ENCODE measurements at regions not wholly inside any gene's neighbourhood (a gene's known extent, or its start where the extent isn't known, plus 50 kb on each side); places are given as distances from the start of the nearest gene placed in this dataset.

DNA sequence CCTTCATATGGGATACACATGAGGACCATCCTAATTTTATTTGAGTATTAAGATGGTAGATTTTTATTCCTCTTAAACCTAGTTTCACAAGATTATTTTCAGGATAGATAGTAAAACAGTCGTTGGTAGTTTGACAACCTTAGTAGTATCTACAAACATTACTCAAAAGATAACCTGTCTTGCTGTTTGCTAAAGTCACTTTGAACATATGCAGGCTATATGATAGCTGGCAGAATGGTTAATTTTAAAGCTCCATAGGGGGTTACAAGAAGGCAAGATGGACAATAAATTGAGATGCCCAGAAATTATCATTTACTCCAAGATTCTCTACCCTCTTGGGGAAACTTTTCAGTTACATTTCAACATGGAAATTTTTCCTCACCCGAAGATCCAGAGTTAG is 525.7 kb downstream of the SOX5 start:
- POLR2A ChIA-PET = no interaction called here
- Mint-ChIP-seq H3K36me3 (no peaks in the 10 kb centered on the region), H3K27me3 (no peaks in the 10 kb centered on the region), H3K4me1 (no peaks in the 10 kb centered on the region), H3K4me3 (no peak overlapping the region), H3K27ac (no peak overlapping the region), H3K9me3 (peaks cover 0 to 23% (median 5%) of the 10 kb centered on the region in 9 donors)
- no peak for DNase-seq
- ATAC-seq = no peak

DNA sequence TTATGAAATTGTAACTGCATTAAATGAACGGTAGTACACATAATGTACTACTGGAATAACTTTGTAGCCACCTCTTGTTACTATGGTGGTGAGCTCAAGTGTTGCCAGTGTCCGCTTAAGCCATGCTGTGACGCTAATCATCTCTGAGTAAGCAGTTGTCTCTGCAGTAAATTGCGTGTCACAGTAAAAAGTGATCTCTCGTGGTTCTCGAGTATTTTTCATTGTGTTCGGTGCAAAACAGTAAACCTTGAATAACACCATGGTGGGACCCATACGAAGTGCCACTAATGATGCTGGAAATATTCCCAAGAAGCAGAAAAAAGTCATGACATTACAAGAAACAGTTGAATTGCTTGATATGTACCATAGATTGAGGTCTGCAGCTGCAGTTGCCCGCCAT is 524.8 kb downstream of the SOX5 start:
- Mint-ChIP-seq H3K4me1 (no peaks in the 10 kb centered on the region), H3K27ac (no peak overlapping the region), H3K36me3 (no peaks in the 10 kb centered on the region), H3K4me3 (no peak overlapping the region), H3K27me3 (no peaks in the 10 kb centered on the region), H3K9me3 (peaks cover 0 to 22% (median 3%) of the 10 kb centered on the region in 9 donors)
- DNase-seq (no peak), ATAC-seq (no peak)
- POLR2A ChIA-PET = no interaction called here

DNA sequence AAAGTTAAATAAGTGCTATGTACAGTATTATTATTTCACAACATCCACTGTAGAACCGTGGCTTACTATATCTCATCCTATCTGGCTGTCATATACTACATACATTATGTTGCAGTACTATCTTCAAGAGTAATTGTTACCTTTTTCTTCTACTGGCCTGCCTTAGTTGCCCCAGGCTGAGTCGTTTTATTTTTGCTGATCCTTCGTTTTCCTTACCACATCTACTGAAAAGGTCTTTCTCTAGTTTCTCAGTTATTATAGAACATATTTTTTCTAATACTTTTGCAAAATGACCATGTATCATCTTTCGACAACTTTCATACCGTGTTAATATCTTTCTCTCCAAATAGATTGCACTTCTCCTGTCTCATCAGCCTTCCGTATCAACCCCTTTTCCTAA is 523.1 kb downstream of the SOX5 start:
- POLR2A ChIA-PET = no interaction called here
- ATAC-seq = no peak
- DNase-seq = no peak
- no peak overlapping the region for H3K27ac Mint-ChIP-seq
- H3K4me3 Mint-ChIP-seq = no peak overlapping the region
- peaks cover 0 to 22% (median 3%) of the 10 kb centered on the region in 9 donors for H3K9me3 Mint-ChIP-seq
- H3K36me3 Mint-ChIP-seq = no peaks in the 10 kb centered on the region
- no peaks in the 10 kb centered on the region for H3K27me3 Mint-ChIP-seq
- no peaks in the 10 kb centered on the region for H3K4me1 Mint-ChIP-seq

DNA sequence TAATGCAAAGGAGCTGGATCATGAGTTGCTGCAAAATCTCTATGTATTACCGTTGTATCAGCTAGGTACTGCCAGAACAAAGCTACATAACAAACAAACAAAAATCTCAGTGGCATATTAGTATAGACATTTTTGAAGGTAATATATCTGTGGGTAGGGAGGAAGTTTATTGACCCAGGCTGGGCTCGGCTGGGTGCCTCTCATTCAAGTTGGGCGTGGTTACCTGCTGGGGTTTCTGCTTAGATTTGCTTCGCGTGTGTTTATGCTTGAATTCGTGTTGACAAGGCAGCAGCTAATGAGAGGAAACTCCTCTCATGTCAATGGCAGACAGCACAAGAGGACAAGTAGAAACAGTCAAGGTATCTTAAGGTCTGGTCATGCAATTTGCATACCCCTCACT is 520.7 kb downstream of the SOX5 start:
- POLR2A ChIA-PET = no interaction called here
- Mint-ChIP-seq H3K4me1 (no peaks in the 10 kb centered on the region), H3K4me3 (no peak overlapping the region), H3K27me3 (no peaks in the 10 kb centered on the region), H3K27ac (no peak overlapping the region), H3K9me3 (peaks cover 0 to 21% (median 4%) of the 10 kb centered on the region in 9 donors), H3K36me3 (no peaks in the 10 kb centered on the region)
- ATAC-seq (no peak), DNase-seq (no peak)

DNA sequence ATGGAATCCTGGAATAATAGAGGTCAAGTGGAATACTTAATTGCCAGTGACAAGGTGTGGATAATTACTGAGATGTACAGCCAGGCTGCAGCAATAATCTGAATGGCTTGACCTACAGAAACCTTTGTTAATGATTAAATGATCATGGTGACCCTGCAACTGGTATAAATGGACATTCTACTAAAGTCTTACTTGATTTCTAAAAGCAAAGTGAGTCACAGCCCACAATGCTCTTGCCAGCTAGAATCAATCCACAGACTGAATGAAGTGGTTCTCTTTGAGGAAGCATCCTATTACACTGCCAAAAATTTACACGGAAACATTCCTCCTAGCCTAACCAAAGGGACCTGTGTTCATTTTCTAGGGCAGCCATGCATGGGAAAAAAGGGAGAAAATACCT is 518.5 kb downstream of the SOX5 start:
- Mint-ChIP-seq H3K4me1 (no peaks in the 10 kb centered on the region), H3K4me3 (no peak overlapping the region), H3K27me3 (no peaks in the 10 kb centered on the region), H3K36me3 (peaks cover 0 to 5% (median 0%) of the 10 kb centered on the region in 3 donors), H3K27ac (no peak overlapping the region), H3K9me3 (peaks cover 0 to 28% (median 2%) of the 10 kb centered on the region in 9 donors)
- ATAC-seq = no peak
- no peak for DNase-seq
- POLR2A ChIA-PET = no interaction called here

DNA sequence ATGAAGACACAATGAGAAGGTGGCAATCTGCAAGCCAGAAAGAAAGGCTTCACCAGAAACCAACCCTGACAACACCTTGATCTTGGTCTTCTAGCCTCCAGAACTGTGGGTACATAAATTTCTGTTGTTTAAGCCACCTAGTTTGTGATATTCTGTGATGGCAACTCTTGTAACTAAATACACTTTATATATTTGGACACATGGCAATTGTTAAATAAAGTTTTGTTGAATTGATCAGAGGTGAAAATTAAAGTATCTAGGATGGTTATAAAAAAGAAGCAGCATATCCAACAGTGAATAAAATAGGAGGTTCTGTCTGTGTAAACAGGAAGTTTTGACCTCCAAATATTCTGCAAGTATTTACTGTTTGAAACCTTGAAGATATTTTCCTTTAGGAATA is 516.3 kb downstream of the SOX5 start:
- H3K9me3 Mint-ChIP-seq = peaks cover 0 to 24% (median 6%) of the 10 kb centered on the region in 9 donors

DNA sequence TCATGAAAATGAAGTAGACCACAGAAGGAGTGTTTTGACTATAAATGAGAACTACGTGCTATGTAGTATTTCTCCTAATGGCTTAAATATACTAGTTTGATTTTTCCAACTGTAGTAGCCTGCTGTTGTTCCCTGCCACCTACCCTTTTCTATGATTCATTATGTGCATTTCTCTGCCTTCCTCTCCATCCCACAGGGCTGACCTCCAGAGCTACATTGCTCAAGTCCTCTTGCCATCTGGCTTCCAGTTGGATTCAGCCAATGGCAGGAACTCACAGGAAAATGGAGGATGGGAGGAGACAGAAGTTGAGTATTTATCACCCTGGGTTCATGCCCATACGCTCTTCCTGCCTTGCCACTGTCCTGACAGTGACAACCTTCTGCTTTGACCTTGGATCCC is 515.3 kb downstream of the SOX5 start:
- no peaks in the 10 kb centered on the region for H3K27me3 Mint-ChIP-seq

More for the DNA sequence above, 516.3 kb downstream of the SOX5 start:
- Mint-ChIP-seq H3K27ac (no peak overlapping the region), H3K4me1 (no peaks in the 10 kb centered on the region), H3K4me3 (no peak overlapping the region), H3K36me3 (peaks cover 0 to 8% (median 0%) of the 10 kb centered on the region in 3 donors), H3K27me3 (no peaks in the 10 kb centered on the region)
- POLR2A ChIA-PET = no interaction called here
- DNase-seq (no peak), ATAC-seq (no peak)

DNA sequence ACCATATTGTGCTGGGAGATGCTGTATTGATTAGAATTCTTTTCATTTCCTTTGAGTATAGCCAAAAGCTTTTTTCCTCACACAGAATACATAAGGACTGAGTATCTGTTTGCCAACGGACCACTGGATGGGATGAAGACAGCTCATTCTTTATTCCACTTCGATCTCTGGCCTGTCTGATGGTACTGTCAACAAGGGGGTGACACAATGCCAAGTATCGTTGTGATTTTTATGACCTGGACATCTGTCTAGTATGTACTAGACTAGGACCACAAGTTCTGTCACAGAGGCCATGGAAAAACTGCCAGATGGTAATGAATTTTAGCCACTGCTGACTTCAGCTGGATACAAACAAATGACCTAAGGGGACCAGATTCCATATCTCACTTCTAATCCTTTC is 502.7 kb downstream of the SOX5 start:
- Mint-ChIP-seq H3K4me1 (no peaks in the 10 kb centered on the region), H3K9me3 (peaks cover 0 to 13% (median 3%) of the 10 kb centered on the region in 9 donors), H3K4me3 (no peak overlapping the region), H3K27me3 (no peaks in the 10 kb centered on the region), H3K36me3 (no peaks in the 10 kb centered on the region), H3K27ac (no peak overlapping the region)
- POLR2A ChIA-PET = no interaction called here
- DNase-seq (no peak), ATAC-seq (no peak)

More for the DNA sequence above, 515.3 kb downstream of the SOX5 start:
- Mint-ChIP-seq H3K4me3 (no peak overlapping the region), H3K4me1 (no peaks in the 10 kb centered on the region), H3K9me3 (peaks cover 3 to 30% (median 10%) of the 10 kb centered on the region in 9 donors), H3K36me3 (peaks cover 0 to 8% (median 0%) of the 10 kb centered on the region in 3 donors), H3K27ac (peak overlapping the region in 1 of 10 donors; percentile 2)
- no peak for ATAC-seq
- DNase-seq = no peak
- POLR2A ChIA-PET = no interaction called here

DNA sequence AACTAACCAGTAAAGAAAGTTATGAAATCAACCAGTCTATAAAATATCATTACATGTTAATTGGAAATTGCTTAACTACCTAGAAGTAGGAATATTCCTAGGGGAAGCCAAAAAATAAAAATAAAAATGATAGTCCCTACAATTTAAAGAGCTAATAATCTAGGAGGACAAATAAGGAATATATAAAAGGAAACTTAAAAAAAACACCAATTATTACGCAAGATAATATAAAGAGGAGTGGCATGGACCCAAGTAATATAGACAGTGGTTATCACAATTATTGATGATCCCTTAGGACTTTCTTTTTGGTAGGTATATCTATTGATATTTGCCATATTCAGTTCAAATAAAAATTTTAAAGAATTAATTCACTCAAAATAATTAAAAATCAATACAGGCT is 498.7 kb downstream of the SOX5 start:
- Mint-ChIP-seq H3K36me3 (no peaks in the 10 kb centered on the region), H3K4me1 (no peaks in the 10 kb centered on the region), H3K9me3 (peaks cover 0 to 23% (median 4%) of the 10 kb centered on the region in 9 donors), H3K4me3 (no peak overlapping the region), H3K27ac (no peak overlapping the region), H3K27me3 (no peaks in the 10 kb centered on the region)
- no peak for ATAC-seq
- DNase-seq = no peak
- POLR2A ChIA-PET = no interaction called here

DNA sequence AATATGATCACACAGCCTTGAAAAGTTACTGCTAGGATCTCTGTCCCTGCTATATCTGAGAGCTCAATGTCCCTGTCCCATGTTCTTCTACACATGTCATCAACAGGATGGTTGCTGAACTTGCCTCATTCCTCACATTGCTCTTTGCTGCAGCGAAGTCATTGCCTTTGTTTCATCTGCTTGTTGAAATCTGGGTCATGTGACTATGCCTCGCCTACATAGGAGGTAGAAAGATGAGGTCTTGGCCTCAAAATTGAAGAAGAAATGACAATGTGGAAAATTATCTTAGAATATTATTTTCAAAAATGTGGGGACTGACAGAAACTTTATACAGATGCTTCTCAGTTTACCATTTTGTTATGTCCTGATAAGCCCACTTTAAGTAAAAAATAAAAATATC is 494.2 kb downstream of the SOX5 start:
- ATAC-seq (no peak), DNase-seq (no peak)
- no peak overlapping the region for H3K4me3 Mint-ChIP-seq
- H3K27me3 Mint-ChIP-seq = no peaks in the 10 kb centered on the region
- H3K27ac Mint-ChIP-seq = no peak overlapping the region
- no peaks in the 10 kb centered on the region for H3K4me1 Mint-ChIP-seq
- peaks cover 0 to 23% (median 8%) of the 10 kb centered on the region in 9 donors for H3K9me3 Mint-ChIP-seq
- no peaks in the 10 kb centered on the region for H3K36me3 Mint-ChIP-seq
- POLR2A ChIA-PET = no interaction called here

DNA sequence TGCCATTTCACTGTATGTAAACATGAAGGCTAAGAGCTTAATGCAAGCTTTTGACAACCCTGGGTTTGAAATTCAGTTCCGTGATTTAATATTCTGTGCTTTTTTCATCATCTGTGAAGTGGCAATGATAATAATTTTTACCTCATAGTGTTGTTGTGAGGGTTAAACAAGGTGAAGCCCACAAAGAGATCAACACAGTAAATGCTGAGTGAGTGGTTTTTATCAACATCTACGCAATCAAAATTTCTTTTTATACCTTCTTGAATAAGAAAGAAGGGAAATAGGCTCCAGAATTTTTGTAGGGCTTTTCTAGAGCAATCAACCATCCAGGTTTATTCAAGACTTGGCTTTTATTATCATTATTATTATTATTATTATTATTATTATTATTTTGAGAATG is 490.8 kb downstream of the SOX5 start:
- H3K27me3 Mint-ChIP-seq = no peaks in the 10 kb centered on the region
- peaks cover 0 to 5% (median 0%) of the 10 kb centered on the region in 3 donors for H3K36me3 Mint-ChIP-seq
- ATAC-seq (no peak), DNase-seq (no peak)
- H3K4me3 Mint-ChIP-seq = no peak overlapping the region
- H3K27ac Mint-ChIP-seq = no peak overlapping the region
- POLR2A ChIA-PET = no interaction called here
- no peaks in the 10 kb centered on the region for H3K4me1 Mint-ChIP-seq
- H3K9me3 Mint-ChIP-seq = peaks cover 0 to 22% (median 8%) of the 10 kb centered on the region in 9 donors

DNA sequence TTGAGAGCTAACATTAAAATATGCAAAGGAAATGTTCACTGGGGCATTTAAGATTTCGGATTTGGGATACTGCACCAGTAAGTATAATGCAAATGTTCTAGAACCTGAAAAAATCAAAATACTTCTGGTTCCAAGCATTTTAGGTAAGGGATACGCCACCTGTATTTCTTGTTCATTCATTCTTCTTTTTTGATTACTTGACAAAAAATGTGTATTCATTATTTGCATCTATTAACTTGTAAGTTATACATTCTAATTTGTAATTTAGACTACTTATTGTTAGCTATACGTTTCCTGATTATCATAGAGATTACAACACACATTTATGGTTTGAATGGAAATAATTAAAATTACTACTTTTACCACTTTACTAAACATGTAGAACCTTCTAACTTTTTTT is 486.9 kb downstream of the SOX5 start:
- no peak for ATAC-seq
- POLR2A ChIA-PET = no interaction called here
- no peaks in the 10 kb centered on the region for H3K27me3 Mint-ChIP-seq
- peaks cover 2 to 47% (median 28%) of the 10 kb centered on the region in 9 donors for H3K9me3 Mint-ChIP-seq
- H3K27ac Mint-ChIP-seq = no peak overlapping the region
- H3K4me3 Mint-ChIP-seq = no peak overlapping the region
- H3K4me1 Mint-ChIP-seq = no peaks in the 10 kb centered on the region
- H3K36me3 Mint-ChIP-seq = peaks cover 0 to 7% (median 2%) of the 10 kb centered on the region in 3 donors
- DNase-seq = no peak

DNA sequence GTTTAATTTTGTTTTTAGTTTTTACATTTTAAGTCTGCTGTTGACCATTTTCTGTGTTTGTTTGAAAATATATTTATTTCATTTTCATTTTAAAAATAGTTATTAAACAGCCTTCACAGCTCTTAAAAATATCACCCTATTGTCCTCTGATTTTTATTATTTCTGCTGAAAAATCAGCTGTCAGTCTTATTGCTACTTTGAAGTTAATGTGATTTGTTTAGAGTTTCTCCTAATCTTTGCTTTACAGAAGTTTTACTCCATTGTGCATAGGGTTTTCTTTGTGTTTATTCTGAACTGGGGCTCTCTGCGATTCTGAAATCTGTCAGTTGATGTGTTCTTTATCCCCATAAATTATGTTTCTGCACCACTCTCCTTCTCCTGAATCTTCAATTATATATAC is 486.3 kb downstream of the SOX5 start:
- ATAC-seq (no peak), DNase-seq (no peak)
- Mint-ChIP-seq H3K4me1 (no peaks in the 10 kb centered on the region), H3K27me3 (no peaks in the 10 kb centered on the region), H3K27ac (no peak overlapping the region), H3K9me3 (peaks cover 5 to 53% (median 30%) of the 10 kb centered on the region in 9 donors), H3K36me3 (peaks cover 0 to 7% (median 2%) of the 10 kb centered on the region in 3 donors), H3K4me3 (no peak overlapping the region)
- POLR2A ChIA-PET = no interaction called here

DNA sequence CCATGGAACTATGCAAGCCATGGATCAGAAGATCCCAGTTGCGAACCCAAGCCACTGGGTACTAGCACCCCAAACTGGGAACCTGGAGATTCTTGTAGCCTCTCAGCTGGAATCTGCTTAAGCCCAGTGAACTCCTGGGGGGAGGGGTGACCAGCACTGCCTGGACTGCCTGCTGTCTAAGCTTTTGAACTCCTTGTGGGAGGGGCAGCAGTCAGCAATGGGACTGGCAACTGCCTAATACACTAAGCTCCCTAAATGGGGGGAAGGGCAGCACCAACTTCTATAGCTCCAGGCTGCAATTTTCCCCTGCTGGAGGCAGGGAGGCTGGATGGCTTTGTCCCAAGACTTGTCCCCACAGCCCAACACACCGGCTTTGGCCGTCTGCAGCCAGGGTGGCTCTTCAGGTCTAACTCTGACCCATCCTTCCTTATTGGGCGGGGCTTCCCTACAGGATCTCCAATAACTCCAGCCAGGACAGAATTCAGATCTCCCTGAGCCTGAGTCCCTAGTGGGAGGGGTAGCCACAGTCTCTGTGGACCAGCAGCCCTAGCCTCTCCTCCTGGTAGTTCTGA is 485.1 kb downstream of the SOX5 start:
- POLR2A ChIA-PET = no interaction called here
- H3K27me3 Mint-ChIP-seq = no peaks in the 10 kb centered on the region
- no peak overlapping the region for H3K27ac Mint-ChIP-seq
- H3K36me3 Mint-ChIP-seq = peaks cover 0 to 7% (median 2%) of the 10 kb centered on the region in 3 donors
- H3K4me3 Mint-ChIP-seq = no peak overlapping the region
- ATAC-seq (no peak), DNase-seq (peak in 1 of 10 donors; percentile 47)
- peaks cover 6 to 60% (median 26%) of the 10 kb centered on the region in 9 donors for H3K9me3 Mint-ChIP-seq
- H3K4me1 Mint-ChIP-seq = no peaks in the 10 kb centered on the region
